AG04449 (cell line): ENCODE measurements at regions not wholly inside any gene's neighbourhood (a gene's known extent, or its start where the extent isn't known, plus 50 kb on each side); places are given as distances from the start of the nearest gene placed in this dataset.

ENCODE experiments used
- CTCF ChIA-PET: fragments of 350-600 bp; formaldehyde crosslinking; extraction: SDS; loops from one replicate; lab custom pipeline; 2021; ENCODE audit warnings: antibody characterized with exemption; lab: Yijun Ruan, JAX
- POLR2A ChIA-PET: fragments of 400-600, 350-600 bp; formaldehyde crosslinking; extraction: SDS; loops from one replicate; lab custom pipeline; 2020; ENCODE audit warnings: antibody characterized with exemption, inconsistent platforms; lab: Yijun Ruan, JAX
- DNase-seq: peaks from one replicate; pipeline ENCODE4 v3.0.0-alpha.2; 2010; ENCODE audit warnings: low read depth, low spot score
- H3K4me3 ChIP-seq: 2 replicates; pipeline ENCODE4 v1.5.1; 2011; ENCODE audit warnings: low read depth, mild to moderate bottlenecking, control low read depth, low read length
- TF ChIP-seq, protein P1 (sequence below): IDR thresholded peaks from one replicate; pipeline ENCODE4 v1.5.1; 2011; ENCODE audit warnings: mild to moderate bottlenecking, moderate library complexity, low read length, control low read depth, inconsistent platforms; ENCODE audit not compliant: insufficient read depth; ENCODE audit errors: missing control alignments

GRCh38 chr12:131441060-131441396 lies 269.9 kb upstream of the SFSWAP start:
- ChIA-PET POLR2A (no interaction called here), CTCF (no interaction called here)
- no peak overlapping the region for H3K4me3 ChIP-seq
- no peak for DNase-seq
- TF ChIP-seq, protein P1, sequence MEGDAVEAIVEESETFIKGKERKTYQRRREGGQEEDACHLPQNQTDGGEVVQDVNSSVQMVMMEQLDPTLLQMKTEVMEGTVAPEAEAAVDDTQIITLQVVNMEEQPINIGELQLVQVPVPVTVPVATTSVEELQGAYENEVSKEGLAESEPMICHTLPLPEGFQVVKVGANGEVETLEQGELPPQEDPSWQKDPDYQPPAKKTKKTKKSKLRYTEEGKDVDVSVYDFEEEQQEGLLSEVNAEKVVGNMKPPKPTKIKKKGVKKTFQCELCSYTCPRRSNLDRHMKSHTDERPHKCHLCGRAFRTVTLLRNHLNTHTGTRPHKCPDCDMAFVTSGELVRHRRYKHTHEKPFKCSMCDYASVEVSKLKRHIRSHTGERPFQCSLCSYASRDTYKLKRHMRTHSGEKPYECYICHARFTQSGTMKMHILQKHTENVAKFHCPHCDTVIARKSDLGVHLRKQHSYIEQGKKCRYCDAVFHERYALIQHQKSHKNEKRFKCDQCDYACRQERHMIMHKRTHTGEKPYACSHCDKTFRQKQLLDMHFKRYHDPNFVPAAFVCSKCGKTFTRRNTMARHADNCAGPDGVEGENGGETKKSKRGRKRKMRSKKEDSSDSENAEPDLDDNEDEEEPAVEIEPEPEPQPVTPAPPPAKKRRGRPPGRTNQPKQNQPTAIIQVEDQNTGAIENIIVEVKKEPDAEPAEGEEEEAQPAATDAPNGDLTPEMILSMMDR, result no peak

DNA sequence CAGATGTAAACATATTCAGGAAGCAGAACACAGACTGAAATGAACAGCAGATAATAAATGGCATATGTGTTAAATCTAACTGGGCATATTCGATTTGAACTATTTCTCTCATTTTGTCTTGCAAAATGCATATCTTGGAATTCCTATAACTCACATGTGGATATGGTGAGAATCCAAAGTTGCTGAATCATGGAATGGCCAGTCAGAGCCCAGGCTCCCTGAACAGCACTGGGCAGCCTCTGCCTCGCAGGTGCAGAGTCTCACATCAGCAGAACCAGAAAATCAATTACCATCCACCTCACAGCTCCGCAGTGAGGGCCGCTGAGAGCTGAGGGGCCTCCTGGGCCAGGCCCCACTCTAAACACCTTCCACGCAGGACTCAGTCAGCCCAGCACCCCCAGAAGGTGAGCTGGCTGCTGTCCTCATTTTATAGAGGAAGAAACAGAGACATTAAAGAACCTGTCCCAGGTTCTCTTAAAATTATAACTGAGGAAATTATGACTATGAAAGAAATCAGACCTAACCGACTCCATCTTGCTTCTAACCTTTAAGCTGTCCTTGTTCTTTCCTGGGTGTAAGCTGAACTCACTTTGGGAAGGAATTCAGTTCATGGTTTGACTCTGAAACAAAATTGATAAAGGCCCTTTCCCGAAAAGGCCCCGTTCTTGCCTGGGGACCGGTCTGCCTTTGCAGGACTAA lies 269.1 kb upstream of the SFSWAP start:
- POLR2A ChIA-PET, result no interaction called here
- no peak for DNase-seq
- TF ChIP-seq, protein P1, result no peak
- CTCF ChIA-PET, result no interaction called here
- no peak overlapping the region for H3K4me3 ChIP-seq

DNA sequence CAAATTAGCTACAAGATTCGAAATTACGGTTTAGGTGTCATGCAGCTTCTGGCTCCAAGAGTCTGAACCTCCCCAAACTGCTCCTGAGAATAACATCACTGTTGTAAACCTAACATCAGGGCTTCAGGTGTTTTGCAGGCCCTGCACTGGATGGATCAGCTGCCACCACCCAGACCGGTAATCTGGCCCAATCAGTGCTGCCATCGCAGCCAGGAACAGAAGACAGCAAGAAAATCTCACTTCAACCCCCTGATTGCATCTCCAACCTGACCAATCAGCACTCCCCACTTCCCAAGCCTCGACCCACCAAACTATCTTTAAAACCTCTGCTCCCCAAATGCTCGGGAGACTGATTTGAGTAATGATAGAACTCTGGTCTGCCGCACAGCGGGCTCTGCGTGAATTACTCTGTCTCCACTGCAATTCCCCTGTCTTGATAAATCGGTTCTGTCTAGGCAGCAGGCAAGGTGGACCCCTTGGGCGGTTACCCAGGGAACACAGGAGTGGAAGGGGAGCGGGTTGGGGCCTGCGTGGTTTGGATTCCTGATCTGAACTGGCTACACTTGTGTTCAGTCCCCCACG lies 268.5 kb upstream of the SFSWAP start:
- ChIA-PET POLR2A (no interaction called here), CTCF (no interaction called here)
- TF ChIP-seq, protein P1, result no peak
- no peak overlapping the region for H3K4me3 ChIP-seq
- DNase-seq, result no peak

DNA sequence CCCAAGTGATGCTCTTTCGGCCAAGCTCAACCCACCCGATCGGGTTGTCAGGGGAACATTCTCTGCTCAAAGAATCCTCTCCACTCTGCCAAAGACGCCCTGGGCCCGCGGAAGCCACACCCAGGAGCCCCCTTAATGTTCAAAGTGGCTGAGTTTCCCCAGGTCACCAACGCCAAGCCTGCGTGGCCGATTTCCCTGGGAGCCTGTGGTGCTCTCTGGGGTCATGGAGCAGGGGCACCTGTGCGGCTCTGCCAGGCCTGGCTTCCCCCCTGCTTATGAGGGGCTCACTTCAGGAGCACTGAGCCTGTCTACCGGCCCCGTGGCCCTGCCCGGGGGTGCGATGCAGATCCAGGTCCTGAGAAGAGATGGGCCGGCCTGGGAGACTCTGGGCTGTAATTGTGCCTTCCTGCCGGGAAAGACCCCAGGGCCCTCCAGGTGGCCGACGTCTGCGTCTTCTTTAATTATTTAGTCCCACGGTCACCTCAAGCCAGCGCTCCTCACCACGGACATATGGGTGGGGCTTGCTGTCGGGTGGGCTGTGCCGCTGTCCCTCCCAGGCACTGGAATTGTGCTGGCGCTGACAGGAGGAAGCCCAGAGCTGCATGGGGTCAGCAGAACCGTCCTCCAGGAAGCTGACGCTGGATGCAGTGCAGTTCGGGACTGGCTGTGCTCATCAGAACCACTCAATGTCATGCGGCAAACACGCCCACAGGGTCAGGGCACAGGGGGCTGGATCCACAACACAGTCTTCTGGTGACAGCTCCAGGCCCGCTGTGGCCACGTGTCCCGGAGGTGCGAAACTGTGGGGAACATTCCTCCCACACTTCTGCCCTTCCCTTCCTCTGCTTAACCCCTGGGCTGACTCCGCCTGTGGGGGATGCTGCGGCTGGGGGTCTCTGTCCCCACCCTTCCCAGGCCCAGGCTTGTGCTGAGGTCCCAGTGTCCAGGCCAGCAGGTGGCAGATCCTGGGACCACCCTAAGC lies 267.6 kb upstream of the SFSWAP start:
- TF ChIP-seq, protein P1, result no peak
- POLR2A ChIA-PET, result no interaction called here
- no peak overlapping the region for H3K4me3 ChIP-seq
- DNase-seq, result no peak
- CTCF ChIA-PET, result no interaction called here

- POLR2A ChIA-PET, result no interaction called here
- DNase-seq, result no peak
- TF ChIP-seq, protein P1, result no peak
- CTCF ChIA-PET, result no interaction called here
- H3K4me3 ChIP-seq, result no peak overlapping the region
These were observed 266.4 kb upstream of the SFSWAP start for GRCh38 chr12:131444220-131445164.
